ENCODE measurements at regions not wholly inside any gene's neighbourhood (a gene's known extent, or its start where the extent isn't known, plus 50 kb on each side); places are given as distances from the start of the nearest gene placed in this dataset.
"Not testable (repeated sequence)": the region's sequence is repeated elsewhere in the genome, so short reads cannot be mapped to it uniquely, and the experiment has no call there.

DNA sequence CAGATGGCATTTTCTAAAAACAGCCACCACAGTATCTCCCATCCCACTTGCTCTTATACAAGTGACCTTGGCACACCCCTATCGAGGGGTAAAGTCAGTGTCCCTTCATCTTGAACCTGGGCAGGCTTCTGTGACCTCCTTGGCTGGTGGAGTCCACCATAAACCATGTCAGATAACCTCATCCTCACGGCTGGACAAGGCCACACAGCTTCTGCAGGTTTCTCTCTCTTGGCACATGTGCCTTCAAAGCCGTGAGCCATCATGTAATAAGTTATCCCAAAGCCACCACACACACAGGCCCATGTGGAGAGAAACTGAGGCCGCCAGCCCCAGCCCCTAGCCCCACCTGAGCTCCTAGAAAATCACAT is 105.4 kb downstream of the SNX5 start:
- intact Hi-C loops (cut with DNase I): no loop called here
- Histone ChIP-seq H3K36me3 (ENCODE audit: insufficient read depth in 1 of 2, low read depth in 1 of 2) (no peaks in the 10 kb centered on the region), H3K27ac (no peak overlapping the region), H3K9me3 (no peaks in the 10 kb centered on the region), H3K4me3 (no peak overlapping the region), H3K4me1 (peaks cover 11% of the 10 kb centered on the region), H3K27me3 (ENCODE audit: insufficient read depth in 3 of 3, low read length in 2 of 3) (no peaks in the 10 kb centered on the region)
- no peak for DNase-seq
- TF ChIP-seq, protein P1, sequence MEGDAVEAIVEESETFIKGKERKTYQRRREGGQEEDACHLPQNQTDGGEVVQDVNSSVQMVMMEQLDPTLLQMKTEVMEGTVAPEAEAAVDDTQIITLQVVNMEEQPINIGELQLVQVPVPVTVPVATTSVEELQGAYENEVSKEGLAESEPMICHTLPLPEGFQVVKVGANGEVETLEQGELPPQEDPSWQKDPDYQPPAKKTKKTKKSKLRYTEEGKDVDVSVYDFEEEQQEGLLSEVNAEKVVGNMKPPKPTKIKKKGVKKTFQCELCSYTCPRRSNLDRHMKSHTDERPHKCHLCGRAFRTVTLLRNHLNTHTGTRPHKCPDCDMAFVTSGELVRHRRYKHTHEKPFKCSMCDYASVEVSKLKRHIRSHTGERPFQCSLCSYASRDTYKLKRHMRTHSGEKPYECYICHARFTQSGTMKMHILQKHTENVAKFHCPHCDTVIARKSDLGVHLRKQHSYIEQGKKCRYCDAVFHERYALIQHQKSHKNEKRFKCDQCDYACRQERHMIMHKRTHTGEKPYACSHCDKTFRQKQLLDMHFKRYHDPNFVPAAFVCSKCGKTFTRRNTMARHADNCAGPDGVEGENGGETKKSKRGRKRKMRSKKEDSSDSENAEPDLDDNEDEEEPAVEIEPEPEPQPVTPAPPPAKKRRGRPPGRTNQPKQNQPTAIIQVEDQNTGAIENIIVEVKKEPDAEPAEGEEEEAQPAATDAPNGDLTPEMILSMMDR (IDR thresholded peaks at IDR 0.05): no peak
- no peak for ATAC-seq
- WGBS, 3 donors: 83 to 89% (median 83%) methylated on average over 4 of the region's 4 CpGs

DNA sequence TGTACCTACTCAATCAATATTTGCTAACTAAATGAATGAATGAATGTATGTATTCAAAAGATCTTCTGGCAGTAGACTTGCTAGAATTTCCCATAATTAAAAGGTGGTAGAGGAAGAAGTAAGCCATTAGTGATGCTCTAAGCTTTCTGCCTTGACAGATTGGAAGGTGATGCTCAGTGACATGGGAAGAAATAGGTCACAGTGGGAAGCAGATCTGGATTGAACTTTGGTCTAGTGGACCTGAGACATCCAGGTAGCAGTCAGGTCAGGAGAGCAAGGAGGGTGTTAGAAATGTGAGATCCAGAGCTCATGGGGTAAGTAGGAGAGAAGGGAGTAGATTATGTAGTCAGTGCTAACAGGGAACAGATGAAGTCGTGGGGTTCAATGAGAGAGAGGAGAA is 106.4 kb downstream of the SNX5 start:
- Histone ChIP-seq H3K27me3 (ENCODE audit: insufficient read depth in 3 of 3, low read length in 2 of 3) (no peaks in the 10 kb centered on the region), H3K27ac (no peak overlapping the region), H3K9me3 (no peaks in the 10 kb centered on the region), H3K4me1 (peaks cover 11% of the 10 kb centered on the region), H3K36me3 (ENCODE audit: insufficient read depth in 1 of 2, low read depth in 1 of 2) (no peaks in the 10 kb centered on the region), H3K4me3 (no peak overlapping the region)
- no peak for ATAC-seq
- no peak for DNase-seq
- TF ChIP-seq, protein P1 (IDR thresholded peaks at IDR 0.05): no peak
- intact Hi-C loops (cut with DNase I): no loop called here
- WGBS, 3 donors: 92 to 100% (median 95%) methylated on average over 1 of the region's 1 CpG

DNA sequence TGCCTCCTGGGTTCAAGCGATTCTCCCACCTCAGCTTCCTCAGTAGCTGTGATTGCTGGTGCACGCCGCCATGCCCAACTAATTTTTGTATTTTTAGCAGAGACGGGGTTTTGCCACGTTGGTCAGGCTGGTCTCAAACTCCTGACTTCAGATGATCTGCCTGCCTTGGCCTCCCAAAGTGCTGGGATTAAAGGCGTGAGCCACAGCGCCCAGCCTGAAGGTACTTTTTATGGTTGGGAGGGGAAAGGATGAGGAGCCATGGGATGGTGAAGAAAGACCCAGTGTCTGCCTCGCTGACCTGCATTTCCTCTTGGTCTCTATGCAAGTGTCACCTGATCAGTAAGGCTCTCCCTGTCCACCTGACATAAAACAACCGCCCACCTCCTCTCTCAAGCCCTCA is 107.0 kb downstream of the SNX5 start:
- 94 to 96% (median 95%) methylated on average over 9 of the region's 9 CpGs for WGBS, 3 donors
- H3K27me3 ChIP-seq (ENCODE audit: insufficient read depth in 3 of 3, low read length in 2 of 3); ATAC-seq; H3K4me3 ChIP-seq; H3K27ac ChIP-seq; intact Hi-C loops (cut with DNase I); H3K9me3 ChIP-seq; DNase-seq; H3K36me3 ChIP-seq (ENCODE audit: insufficient read depth in 1 of 2, low read depth in 1 of 2): not testable (repeated sequence)
- H3K4me1 ChIP-seq: peaks cover 11% of the 10 kb centered on the region

DNA sequence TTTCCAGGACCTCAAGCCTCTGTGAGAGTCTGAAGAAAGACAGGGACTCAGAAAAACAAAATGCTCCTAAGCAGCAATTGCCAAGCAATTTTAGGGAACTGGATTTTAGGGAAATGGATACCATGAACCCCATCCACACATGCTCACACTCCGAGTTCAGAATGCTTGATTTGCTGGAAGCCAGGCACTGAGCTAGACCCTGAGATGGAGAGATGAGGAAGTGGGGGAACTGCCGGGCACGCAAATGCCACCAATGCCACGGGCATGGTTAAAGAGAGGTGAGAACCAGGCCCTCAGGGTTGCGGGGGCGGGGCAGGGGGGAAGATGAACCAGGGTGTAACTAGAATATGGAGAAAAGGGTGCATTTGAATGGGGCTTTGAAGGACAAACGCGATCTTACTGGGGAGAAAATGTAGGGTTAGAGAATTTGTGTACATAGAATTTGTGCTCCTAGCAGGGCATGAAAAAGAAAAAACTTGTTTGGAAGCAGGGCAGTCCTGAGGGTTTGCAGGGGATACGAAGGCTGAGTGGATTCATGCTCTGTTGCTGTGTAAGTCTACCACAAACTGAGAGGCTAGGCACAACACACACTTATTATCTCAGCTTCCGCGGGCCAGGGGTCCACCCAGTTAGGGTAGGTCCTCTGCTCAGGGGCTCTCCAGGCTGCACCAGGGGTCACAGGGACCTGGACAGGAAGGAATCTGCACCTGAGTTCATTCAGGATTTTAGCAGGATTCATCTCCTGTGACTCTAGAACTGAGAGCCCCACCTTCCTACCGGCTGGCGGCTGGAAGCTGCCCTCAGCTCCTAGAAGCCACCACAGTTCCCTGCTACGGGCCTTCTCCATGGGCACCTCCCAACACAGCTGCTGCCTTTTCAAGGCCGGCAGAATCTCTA is 108.0 kb downstream of the SNX5 start:
- Histone ChIP-seq H3K4me1 (peaks cover 11% of the 10 kb centered on the region), H3K9me3 (no peaks in the 10 kb centered on the region), H3K4me3 (no peak overlapping the region), H3K27ac (no peak overlapping the region), H3K27me3 (ENCODE audit: insufficient read depth in 3 of 3, low read length in 2 of 3) (no peaks in the 10 kb centered on the region), H3K36me3 (ENCODE audit: insufficient read depth in 1 of 2, low read depth in 1 of 2) (no peaks in the 10 kb centered on the region)
- DNase-seq (no peak), ATAC-seq (no peak)
- TF ChIP-seq, protein P1 (IDR thresholded peaks at IDR 0.05): no peak
- 91 to 93% (median 91%) methylated on average over 15 of the region's 15 CpGs for WGBS, 3 donors
- intact Hi-C loops (cut with DNase I): no loop called here

DNA sequence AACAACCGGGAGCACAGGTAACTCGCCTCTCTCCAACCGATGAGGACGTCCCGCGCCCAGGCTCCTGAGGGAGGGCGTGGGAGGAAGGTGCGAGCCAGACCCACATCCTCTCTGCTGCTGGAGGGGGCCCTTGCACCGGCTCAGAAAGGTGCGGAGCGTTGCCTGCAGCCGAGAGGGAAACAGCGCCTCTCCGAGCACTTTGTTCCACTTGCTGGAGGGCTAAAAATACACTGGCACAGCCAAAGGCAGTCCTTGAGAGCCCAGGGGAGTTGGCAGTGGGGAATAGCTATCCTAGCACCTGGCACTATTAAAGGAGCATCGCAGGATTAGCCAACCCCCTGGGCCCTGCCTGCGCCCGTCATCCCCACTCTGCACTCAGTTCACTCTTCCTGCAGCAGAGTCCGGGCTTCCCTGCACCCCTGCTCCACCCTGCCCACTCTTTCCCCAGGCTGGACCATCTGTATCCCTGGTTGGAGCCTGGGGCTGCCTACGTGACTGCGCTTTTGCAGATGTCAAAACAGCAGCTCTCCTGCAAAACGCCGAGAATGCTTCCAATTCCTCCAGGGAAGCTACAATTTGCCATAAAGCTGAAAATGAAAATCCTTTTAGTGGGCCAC is 108.9 kb downstream of the SNX5 start:
- intact Hi-C loops (cut with DNase I): no loop called here
- Histone ChIP-seq H3K36me3 (ENCODE audit: insufficient read depth in 1 of 2, low read depth in 1 of 2) (no peaks in the 10 kb centered on the region), H3K4me3 (no peak overlapping the region), H3K27ac (no peak overlapping the region), H3K9me3 (no peaks in the 10 kb centered on the region), H3K27me3 (ENCODE audit: insufficient read depth in 3 of 3, low read length in 2 of 3) (no peaks in the 10 kb centered on the region), H3K4me1 (peaks cover 11% of the 10 kb centered on the region)
- ATAC-seq (peak; percentile 89 to 96 (median 93)), DNase-seq (no peak)
- WGBS, 3 donors: 40 to 45% (median 45%) methylated on average over 22 of the region's 22 CpGs
- TF ChIP-seq, protein P1 (IDR thresholded peaks at IDR 0.05): no peak
